ENCODE measurements at regions not wholly inside any gene's neighbourhood (a gene's known extent, or its start where the extent isn't known, plus 50 kb on each side); places are given as distances from the start of the nearest gene placed in this dataset.

DNA sequence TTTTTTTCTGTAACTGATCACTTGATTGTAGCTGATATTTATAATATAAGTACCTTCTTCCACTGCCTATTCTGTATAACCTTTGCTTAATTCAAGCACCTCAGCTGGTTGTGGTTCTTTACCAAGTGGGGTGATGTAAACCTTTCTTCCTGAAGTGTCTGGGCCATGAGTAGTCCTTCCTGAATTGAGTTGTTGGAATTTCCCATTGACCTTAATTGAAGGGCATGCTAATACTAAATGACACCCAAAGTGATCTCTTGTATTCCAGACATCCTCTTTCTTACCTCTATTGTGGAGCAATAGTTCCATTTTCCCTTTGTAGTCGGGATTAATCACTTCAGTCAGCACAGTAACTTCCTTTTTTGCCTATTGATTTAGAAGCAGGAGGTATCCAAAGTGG, 1496.8 kb upstream of the CELF4 start:
- no peak for DNase-seq

DNA sequence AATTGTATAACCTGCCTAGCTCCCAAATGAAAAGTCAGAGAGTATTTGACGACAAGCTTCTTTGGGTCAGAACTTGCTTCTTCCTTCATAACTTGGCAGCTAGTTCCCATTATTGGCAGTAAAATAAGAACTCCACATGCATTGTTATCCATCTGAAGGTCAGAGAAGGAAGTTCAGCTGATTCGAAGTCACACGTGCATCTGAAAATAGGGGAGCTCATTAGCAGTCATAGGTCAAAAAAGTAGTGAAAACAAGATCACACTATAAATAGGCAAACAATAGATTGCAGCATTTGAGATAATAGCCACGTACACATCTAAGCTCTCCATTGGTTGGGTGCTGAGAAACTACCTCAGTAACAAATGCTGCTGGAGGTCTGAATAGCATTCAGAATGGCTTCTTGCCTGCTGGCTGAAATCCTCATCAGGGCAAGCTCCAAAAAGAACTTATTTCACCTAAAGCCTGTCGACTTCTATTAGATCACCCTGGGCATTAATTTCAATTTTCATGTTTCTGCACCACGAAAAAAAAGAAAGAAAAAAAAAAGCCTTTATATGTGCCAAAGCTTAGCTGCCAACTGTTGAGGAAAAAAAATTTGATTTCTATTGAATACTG, 1492.9 kb upstream of the CELF4 start:
- DNase-seq, result no peak

DNA sequence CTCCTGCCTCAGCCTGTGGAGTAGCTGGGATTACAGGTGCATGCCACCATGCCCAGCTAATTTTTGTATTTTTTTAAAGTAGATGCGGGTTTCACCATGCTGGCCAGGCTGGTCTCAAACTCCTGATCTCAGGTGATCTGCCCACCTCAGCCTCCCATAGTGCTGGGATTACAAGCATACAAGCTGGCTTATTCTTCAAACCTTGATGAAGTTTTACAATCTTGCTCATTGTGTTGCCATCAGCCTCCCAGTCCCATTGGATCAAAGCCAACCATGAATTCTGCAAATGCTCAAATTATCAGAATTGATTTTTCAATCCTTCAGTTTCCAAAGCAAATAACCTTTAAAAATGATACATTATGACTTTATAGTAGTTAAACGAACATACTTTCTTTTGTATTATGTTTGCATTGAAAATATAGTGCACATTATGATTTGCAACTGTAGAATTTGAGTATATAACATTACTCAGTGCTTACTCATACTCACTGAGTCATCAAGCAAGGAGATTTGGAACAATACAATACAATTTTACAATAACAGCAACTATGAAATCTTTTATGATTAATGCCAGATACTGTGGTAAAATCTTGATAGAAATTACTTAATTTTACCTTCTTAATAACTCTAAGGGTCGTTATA, 1491.9 kb upstream of the CELF4 start:
- DNase-seq, result no peak

DNA sequence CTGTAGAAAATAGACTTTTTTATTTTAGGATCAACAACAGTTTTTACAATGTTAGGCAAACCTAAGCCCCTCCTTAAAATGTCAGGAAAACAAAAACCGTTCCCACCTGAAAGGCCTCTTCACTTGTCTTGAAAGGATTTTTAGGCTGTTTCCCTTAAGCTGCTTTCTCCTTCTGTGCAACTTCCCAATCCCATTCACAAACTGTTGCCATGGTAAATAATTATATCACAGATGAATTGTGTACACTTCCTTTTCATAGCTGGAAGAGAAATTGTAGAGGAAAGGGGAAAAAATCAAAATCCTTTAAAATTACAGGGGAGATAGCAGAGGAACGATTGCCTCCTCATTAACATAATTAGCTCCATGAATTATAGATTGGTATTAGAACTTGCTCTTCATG, 1488.0 kb upstream of the CELF4 start:
- no peak for DNase-seq

DNA sequence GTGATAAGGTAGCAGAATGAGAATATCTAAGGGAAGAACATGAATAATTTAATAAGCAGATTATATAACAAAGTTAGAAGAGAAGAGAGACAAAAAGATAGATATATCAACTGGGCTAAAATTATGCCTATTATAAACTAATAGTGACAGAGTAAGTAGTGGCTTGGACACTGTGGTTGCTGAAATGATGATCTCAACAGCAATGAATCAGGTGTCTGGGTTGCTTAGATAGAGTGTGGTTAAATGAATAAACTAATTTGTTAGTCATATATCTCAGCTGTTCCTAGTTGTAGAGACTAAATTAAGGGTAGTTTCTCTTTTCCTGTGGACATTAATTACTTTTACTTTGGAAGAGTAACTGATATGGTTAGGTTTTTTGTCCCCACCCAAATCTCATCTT, 1485.4 kb upstream of the CELF4 start:
- DNase-seq, result no peak

DNA sequence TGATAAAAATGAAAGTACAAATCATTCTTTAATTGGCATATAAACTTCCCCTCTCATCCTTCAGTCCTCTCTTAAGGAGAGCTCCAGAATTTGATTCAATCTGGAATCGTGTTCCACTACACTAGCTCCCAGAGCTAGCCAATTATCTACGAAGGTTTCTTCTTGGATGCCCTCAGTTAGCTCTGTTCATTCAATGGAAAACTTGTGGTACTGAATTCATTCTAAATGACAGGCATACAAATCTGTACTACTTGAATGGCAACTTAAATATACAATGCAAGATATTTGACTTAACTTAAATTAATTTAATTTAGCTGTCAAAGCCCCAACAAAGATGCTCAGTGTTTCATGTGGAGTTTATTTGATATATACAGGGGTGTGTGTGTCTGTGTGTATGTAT, 1474.2 kb upstream of the CELF4 start:
- no peak for DNase-seq

DNA sequence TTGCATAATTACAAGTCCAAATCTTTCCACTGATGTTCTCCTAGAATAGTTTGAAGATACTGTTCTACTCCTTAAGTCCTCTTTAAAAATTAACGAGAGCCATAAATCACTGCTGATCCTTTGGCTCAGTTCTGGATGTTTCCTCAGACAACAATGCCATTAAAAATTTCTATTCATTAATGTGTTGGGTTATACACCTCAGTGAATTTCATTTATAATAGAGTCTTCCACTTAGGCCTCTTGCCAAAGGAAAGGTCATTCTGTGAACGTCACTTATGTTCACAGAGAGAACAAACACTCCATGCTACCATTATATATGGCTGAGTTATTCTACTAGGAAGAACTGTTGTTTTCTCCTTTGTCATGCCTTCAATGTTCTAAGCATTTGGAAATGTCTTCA, 1472.3 kb upstream of the CELF4 start:
- DNase-seq, result no peak

DNA sequence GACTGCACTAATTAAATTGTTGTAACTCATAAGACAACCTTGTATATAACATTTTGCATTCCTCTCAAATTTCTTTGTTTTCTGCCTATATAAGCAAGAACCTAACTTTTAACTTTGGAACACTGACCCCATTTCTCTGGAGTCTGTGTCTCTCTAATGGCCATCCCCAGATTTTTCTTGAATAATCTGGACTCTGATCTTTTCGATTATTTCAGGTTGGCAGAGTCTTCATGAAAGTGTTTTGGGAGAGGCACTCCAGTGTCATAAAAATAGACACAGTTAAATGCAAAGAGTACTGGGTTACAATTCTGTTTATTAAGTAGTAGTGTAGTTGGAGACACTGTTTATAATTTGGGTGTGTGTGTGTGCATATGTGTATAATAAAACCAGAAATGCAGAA, 1467.7 kb upstream of the CELF4 start:
- DNase-seq, result no peak

DNA sequence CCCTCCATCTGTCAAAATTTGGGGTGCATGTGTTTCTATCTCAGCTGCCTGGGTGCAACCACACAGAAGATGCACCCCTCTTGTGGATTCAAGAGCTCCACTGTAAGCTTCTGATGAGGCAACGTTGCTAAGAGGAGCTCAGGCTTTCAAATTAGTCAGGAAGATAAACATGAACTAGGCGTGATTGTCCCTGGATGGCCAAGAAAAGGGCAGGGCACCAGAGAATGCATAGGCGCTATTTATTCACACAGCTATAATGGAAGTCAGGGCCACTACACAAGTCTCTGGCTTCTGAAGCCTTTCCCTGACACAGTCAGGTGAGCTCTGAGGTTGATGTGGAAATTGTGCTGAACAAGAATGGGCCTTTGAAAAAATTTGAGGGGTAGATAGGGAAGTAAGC, 1466.0 kb upstream of the CELF4 start:
- no peak for DNase-seq

DNA sequence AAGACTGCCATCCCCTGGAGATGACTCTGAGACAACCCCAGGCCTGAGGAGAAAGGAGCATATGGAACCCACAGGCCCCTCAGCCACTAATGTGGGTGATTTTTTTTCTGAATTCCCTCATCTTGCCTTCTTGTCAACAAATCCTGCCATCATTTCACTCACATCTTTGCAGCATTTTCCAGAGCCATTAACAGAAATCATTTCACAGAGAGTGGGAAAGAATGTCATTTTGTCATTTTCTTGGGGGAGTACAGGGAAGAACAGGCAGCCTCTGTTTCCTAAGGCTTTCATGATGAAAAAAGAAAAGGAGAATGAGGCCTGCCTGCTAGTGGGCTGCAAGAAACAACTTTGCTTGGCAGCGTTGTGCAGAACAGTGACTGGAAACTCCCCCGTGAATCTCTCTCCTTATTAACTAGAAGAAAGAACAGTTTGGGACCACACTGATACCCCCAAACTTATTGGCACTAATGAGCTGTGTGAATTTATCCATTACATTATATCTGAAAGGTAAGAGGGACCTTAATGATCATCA, 1464.6 kb upstream of the CELF4 start:
- no peak for DNase-seq

DNA sequence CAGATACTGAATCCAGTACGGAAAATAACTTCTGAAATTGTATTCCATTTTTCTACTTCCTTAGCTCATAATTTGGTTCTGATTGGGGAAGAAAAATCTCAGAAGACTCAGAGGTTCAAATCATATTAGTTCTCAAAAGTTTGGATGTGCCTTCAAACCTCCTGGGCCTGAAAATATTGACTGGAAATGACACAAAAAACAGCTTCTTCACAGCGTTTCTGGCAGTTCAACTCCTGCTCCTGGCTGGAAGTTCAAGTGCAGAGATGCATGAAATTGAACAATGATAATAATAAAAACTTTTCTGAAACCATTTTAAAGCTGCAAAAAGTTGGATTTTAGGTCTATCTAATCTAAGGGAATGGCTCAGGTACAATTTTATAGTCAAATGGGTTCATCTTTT, 1459.9 kb upstream of the CELF4 start:
- DNase-seq, result no peak

DNA sequence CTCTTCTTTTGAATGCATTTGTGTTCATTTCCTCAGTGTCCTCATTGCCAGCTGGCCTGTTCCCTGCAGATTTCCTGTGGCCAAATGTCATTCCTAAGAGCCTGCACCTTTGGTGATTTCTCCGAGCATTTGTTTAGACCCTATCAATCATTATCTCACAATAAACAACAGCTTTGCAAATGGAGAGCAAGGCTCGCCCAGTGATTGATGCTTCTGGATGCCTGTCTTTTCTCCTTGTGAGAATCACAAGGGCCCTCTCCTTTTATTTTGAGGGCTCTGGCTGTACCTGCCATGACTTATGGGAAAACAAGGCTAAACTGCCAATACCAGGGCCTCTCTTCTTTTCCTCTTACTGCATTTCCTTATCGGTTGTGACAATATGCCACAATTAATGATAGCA, 1454.4 kb upstream of the CELF4 start:
- DNase-seq, result no peak

DNA sequence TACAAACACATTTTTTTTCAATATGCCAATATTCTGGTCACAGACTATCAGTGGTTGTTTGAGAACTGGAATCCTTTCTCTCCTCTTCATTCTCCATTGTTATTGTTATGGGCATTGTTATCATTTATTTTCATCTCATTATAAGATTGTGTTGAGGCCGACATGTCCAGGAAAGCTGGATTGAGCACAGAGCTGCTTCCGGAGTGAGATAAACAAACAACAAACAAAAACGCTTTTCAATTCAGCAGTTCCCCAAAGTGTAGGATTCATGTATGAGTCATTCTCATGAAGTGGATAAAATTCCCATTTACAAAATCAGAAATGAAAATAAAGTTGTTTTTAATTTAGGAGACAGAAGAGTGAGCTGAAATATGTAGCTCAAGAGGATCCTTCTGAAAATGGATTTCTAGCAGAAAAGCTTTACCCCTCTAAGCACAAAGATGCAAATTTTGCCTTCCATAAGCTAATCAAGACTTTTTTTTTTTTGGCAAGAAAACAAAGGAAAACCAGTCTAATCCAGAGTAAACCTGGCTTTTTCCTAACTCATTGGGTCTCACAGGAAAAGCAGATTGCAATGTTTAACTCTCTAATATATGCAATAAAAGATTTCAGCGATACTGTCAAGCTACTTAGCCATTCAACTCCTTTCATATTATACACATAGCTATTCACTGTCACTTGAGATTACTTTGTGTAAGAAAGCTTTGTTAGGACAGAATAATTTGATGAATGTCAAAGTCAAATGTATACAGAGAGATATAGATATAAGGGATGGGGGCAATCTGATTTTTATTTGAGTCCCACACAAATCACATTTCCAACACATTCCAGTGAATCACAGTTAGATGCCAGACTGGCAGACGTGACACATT, 1441.7 kb upstream of the CELF4 start:
- DNase-seq, result no peak

DNA sequence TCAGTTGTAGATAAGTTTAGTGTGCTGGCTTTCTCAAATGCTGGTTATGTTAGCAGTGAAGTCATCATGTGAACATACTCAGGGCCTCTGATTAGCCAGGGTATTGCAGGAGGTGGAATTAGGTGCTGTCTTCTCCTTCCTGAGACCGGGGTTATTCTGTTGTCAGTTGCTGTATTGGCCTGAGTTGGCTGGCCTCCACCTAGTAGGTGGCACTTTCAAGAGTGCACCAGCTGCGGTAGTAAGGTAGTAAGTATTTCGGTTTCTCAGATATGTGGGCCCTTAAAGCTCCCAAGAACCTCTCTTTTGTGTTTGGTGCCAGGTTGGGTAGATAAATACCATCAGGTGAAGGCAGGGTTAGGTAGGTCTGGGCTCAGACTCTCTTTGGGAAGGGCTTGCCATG, 1430.5 kb upstream of the CELF4 start:
- DNase-seq, result no peak

DNA sequence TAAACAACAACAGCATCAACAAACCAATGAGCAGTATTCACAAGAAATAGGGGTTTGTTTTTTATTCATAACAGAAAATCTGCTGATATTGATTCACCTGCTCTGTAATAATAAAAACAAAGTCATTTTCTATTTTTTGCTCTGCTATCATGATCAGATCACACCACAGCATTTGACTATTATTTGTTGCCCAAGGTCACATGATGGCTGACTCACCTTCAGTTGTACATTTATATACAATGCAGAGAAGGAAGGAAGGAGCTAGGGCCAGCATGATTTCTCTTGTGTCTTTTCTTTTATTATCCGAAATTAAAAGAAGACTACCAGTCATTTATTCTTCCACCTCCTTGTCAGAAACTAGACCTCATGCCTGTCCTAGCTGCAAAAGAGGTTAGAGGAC, 1427.7 kb upstream of the CELF4 start:
- no peak for DNase-seq

DNA sequence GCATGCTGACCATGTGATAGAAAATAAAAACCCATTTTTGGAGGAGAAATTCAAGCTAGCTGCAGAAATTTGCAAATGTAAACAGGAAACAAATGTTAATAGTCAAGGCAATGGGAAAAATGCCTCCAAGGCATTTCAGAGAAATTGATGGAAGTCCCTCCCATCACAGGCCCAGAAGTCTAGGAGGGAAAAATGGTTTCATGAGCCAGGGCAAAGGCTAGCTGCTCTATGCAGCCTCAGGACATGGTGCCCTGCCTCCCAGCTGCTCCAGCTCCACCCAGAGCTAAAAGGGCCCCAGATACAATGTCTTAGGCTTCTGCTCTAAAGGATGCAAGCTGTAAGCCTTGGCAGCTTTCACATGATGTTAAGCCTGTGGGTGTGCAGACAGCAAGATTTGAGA, 1419.4 kb upstream of the CELF4 start:
- no peak for DNase-seq

DNA sequence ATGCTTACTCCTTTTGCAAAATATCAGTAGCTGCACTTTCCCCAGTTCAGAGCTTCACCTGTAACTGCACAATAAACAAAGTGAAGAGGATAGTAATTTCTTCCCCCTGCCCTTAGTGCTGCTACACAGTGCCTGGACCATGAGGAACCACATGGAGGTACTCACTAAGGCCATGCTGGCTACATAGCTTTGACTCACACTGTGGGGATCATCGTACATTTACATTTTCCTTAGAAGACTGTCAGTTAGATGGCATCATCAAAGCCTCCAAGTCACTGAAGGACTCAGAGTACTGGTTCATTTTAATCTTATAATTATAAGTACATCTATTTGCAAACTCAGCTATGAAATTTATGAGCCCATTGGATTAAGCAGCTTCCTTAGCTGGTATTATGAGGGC, 1416.5 kb upstream of the CELF4 start:
- no peak for DNase-seq

DNA sequence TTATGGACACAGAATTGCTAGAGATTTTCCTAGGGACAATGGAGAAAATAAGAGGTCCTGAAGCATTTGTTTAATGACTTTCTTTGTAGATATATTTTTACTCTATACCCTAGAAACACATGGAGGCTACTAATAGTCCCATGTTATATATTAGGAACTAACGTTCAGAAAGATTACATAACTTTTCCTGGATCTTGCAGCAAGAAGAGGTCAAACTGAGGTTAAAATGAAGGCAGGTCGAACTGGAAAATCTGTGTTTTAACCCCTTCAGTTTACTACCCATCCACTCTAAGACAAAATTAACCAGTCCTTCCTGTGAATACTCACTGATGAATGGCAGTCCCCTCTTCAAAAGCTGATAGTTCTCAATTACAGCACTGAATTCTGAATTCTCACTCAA, 1415.8 kb upstream of the CELF4 start:
- no peak for DNase-seq

DNA sequence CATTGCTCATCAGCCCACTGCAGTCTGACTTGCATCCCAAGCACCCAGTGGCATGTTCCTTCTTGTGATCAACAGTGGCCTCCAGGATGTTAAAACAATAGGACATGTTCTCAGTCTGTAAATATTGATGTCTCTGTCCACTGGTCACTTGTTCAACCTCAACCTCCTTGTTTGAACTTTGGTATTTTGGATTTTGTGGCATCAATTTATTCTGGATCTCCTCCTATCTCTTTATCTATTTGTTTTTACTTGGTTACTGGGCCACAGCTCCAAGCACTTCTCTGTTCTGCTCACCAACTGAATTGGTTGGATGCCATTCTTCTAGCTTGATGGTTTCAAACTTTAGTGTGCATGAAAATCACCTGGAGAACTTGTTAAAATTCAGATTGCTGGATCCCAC, 1414.8 kb upstream of the CELF4 start:
- no peak for DNase-seq

DNA sequence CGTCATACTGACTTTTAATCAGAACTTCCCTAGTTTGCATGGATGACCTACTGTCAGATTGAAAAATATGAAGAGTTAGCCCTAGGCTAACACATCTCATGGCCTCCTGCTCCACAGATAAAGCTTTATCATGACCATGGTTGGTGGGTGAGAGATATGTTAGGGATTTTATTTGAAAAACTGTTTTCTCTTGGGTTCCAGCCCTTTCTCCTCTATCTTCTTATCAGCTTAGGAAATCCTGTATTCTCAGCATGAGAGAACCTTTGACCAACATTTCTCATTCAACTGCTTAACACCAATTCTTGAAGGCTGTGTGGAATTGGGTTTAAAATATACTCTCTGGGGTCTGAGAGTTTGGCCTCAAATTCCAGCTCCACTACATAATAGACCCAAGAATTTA, 1407.0 kb upstream of the CELF4 start:
- no peak for DNase-seq

DNA sequence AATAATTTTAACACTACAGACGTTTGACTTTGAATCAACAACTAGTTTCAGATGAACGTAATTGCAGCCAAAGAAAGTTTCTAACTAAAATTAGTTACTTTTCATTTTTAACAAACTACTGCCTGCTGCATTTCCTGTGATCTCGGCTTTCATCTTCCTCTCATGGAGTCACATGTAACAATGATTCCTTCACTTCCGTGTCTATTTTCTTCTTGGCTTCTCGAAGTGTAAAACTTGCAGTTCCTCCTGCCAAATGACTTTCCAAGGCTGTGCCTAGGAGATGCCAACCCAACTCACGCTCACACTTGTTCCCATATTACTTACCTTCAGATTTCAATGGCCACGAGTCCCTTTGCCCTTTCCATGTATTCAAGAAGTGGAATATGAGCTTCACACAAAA, 1406.3 kb upstream of the CELF4 start:
- no peak for DNase-seq

DNA sequence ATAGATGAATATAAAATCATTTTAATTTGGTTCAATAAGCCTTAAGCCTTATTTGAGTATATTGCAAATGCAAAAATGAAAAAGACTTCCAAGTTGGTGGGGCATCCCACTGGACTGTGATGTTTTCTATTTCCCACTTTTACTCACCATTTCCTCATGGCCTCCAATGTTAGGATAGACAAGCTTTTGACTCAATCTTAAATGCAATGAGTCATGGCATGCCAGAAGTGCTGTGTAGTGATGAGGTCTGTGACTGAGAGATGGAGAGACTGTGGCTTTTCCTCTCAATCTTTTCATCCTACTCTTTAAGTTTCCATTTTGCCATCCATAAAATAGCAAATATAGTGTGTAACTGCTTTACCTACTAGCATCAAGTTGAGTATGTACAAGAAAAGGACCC, 1401.2 kb upstream of the CELF4 start:
- DNase-seq, result no peak

DNA sequence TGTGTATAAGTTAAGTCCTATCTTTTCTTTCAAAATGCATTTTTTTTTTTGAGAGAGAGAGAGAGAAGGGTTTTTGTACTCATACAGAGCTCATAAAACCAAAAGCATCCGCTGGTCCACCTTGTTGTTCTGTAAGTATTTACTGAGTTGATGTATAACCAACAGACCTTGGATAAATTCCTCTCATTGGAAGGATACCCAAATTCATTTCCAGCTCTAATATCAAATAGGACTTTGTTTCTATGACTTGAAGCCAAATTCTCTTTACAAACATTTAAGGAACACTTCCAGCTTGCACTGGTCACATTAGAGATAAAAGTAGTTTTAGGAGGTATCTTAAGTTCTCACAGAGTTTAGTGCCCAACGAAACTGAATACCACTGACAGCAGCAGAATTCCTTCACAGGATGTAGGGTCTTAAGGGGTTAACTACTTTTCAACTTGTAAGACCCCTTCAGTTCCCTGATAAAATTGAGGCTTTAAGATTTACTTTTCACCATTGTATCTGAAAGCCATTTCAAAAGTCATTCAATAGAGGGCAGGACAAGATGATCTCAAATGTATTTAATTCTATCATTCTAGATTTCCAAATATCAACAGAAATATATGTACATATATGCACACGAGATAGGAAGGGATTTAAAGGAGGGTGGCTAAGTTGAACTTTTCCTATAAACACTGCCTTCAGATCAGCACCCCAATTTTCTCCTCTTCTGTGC, 1398.5 kb upstream of the CELF4 start:
- DNase-seq, result no peak
